Retinal pigment epithelial cell (primary cell): ENCODE measurements at regions not wholly inside any gene's neighbourhood (a gene's known extent, or its start where the extent isn't known, plus 50 kb on each side); places are given as distances from the start of the nearest gene placed in this dataset.
"Not testable (repeated sequence)": the region's sequence is repeated elsewhere in the genome, so short reads cannot be mapped to it uniquely, and the experiment has no call there.

Experiments used
- DNase-seq: peaks from one replicate; pipeline ENCODE4 v3.0.0-alpha.2; 2010; ENCODE audit warnings: low read depth
- H3K4me3 ChIP-seq: 2 replicates; pipeline ENCODE4 v1.5.1; 2011; ENCODE audit warnings: mild to moderate bottlenecking, low read length, control low read depth, moderate library complexity
- TF ChIP-seq, protein P1 (sequence below): conservative IDR thresholded peaks from 2 replicates; pipeline ENCODE4 v1.5.1; 2011; ENCODE audit warnings: low read depth, low read length, control low read depth, inconsistent platforms

DNA sequence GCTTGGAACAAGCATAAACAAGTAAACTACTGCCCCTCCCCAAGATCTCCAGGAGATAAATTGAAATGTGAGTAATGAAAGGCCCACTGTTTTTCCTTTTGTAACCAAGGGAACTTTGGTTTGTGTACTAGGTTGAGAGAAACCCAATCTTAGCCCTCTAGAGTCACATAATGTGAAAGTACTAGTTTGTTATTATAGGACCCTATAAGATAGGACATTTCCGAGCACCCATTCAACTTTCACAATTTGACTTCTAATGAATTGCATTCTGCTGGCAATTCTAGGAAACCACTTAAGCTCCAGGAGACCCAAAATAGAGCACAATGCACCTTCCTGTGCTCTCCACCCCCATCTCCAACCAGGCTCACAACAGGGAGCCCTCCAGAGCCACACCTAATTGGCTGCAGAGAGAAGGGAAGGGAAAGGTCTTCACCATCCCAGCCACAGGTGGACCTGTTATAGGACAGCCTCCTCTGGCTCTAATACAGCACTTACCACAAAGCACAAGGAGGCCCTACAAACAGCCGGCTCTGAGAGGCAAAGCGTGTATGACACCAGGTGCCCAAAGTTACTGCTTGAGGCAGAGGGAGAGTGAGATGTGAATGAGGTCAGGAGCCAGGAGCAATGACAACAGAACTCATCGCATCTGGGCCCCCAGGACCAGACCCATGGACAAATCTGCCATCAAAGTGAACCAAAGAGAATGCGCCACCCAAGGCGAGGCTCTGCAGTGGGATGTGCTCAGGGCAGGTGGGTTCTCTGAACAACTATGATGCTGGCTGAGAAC, 163.3 kb upstream of the NTF3 start:
- TF ChIP-seq, protein P1, sequence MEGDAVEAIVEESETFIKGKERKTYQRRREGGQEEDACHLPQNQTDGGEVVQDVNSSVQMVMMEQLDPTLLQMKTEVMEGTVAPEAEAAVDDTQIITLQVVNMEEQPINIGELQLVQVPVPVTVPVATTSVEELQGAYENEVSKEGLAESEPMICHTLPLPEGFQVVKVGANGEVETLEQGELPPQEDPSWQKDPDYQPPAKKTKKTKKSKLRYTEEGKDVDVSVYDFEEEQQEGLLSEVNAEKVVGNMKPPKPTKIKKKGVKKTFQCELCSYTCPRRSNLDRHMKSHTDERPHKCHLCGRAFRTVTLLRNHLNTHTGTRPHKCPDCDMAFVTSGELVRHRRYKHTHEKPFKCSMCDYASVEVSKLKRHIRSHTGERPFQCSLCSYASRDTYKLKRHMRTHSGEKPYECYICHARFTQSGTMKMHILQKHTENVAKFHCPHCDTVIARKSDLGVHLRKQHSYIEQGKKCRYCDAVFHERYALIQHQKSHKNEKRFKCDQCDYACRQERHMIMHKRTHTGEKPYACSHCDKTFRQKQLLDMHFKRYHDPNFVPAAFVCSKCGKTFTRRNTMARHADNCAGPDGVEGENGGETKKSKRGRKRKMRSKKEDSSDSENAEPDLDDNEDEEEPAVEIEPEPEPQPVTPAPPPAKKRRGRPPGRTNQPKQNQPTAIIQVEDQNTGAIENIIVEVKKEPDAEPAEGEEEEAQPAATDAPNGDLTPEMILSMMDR: no peak
- H3K4me3 ChIP-seq: no peak overlapping the region
- no peak for DNase-seq

DNA sequence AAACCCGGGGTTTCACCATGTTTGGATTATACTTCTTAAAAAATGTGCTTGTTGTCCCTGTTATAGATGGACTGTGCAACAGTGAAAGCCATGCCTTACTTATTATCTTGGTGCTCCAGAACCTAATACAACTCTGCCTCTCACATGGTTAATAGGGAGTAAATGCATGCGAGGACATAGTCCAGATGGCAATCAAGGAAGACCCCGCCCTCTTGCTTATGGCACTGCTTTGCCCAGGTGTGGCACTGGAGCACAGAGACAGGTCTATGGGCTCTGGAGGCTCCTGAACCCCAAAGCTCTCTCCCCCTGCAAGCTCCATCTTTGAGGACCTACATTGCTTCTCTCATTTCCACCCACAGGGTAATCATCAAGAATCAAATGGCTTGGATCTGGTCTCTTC, 162.1 kb upstream of the NTF3 start:
- TF ChIP-seq, protein P1: no peak
- H3K4me3 ChIP-seq: no peak overlapping the region
- no peak for DNase-seq

DNA sequence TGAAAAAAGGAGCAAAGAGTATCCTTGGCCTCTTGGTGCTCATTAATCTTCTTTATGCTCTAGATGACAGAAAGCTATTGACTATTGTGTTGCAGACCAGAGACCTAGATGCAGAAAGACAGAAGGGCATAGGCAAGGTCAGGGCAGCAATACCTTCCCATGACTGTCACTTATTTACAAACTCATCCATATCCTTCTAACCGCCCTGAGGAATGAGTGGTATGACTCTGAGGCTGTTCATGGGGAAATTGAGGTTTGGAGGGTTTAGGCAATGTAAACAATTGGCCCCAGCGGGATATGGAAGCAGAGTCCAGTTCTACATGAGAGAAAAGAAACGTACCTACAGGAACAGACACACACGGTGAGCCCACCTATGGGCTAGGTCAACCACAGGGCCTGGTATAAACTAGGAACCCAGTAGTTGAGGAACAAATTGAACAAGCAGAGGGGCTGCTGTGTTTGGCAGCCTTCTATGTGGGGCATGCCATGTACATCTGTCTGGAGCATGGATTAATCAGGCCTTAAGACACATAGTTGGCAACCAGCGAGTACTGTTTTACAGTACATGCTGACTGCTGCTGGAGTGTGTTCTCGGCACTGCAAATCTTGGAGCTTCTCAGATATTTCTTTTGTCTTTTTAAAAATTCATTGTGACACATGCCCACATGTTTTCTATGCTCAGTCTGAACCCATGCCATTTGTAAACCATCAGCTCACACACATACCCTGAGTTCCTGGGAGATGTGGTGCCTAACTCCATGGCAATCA, 159.7 kb upstream of the NTF3 start:
- TF ChIP-seq, protein P1: no peak
- H3K4me3 ChIP-seq: no peak overlapping the region
- DNase-seq: no peak

DNA sequence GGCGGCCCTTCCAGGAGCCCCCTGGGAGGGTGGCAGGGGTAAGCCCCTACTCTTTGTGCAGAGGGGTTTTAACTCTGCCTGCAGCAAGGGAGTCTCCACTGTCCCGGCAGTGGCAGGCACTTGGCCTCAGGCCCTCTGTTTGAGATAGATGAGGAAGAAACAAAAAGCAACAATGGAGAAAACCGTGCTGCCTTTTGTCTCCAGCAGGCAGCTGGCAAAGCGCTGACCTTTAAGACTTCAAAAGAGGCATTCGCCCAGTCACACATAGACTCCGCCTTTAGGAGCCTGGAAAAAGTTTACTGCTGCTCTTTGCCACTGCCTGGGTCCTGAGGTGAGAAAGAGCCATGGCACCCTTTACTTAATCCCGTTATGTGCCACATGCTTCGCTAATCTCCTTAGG, 158.2 kb upstream of the NTF3 start:
- TF ChIP-seq, protein P1: no peak
- no peak overlapping the region for H3K4me3 ChIP-seq
- DNase-seq: no peak

DNA sequence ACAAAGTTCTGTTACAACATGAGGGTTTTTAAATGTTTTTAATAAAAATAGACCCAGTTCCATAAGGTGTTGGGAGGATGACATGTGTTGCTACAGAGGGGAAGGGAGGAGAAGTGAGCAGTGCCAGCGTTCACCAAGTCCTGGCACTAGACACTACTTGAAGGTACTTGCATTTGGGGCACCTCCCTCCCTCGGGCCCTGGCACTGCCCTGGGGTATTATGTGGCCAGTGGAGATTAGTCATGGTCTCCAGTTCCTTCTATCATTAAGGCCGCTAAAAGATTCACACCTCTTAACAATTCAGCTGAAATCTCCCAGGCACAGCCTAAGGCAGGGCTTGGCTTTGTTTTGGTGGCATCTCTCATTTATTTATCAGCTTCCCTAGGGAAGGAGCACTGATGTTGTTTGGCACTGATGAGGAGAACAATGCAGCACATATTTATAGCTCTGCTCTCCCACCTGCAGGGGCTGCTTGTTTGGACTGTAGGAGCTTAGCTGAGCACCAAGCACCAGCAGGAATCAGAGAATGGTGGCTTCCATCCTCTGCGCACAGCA, 155.5 kb upstream of the NTF3 start:
- no peak overlapping the region for H3K4me3 ChIP-seq
- DNase-seq: no peak
- TF ChIP-seq, protein P1: no peak

DNA sequence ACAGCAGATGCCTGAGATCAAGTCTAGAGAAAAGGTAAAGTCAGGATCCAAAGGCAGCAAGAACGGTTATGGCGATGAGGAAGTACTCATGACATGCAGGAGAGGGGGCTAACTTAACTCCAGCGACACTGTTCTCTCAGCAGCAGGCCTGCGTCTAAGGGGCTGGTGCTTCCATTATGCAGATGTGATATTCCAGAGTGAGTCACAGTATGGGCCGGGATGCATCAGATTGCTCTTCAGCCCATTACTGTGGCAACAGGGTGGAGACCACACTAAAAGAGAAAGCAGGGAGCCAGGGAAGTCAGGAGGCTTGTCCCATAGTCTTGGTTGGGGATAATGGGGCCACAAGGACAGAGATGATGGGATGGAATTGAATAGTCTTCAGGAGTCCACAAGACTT, 151.8 kb upstream of the NTF3 start:
- H3K4me3 ChIP-seq: no peak overlapping the region
- TF ChIP-seq, protein P1: no peak
- DNase-seq: no peak

DNA sequence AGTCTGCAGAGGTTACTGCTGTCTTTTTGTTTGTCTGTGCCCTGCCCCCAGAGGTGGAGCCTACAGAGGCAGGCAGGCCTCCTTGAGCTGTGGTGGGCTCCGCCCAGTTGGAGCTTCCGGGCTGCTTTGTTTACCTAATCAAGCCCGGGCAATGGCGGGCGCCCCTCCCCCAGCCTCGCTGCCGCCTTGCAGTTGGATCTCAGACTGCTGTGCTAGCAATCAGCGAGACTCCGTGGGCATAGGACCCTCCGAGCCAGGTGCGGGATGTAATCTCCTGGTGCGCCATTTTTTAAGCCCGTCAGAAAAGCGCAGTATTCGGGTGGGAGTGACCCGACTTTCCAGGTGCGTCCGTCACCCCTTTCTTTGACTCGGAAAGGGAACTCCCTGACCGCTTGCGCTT, 141.5 kb upstream of the NTF3 start:
- not testable (repeated sequence) for DNase-seq, H3K4me3 ChIP-seq
